ENCODE measurements at regions not wholly inside any gene's neighbourhood (a gene's known extent, or its start where the extent isn't known, plus 50 kb on each side); places are given as distances from the start of the nearest gene placed in this dataset.

DNA sequence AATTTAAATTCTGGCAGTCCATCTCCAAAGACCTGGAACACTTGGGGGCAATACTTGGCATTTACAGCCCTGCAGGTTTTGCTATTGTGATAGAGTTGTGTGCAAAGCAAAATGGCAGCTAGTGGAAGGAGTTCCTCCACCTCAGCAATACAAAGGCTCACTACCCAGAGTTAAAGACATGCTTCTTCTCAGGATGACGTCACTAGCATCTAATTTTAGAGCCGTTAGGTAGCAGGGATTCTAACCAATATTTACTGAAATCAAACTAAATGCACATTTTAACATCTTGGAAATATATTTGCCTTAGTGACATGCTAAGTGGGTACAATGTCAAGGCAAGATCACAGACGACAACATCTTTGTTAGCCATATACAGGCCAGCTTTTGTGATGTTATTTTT lies 261.6 kb downstream of the MAN2A1 start:
- Histone ChIP-seq H3K4me1 (no peaks in the 10 kb centered on the region), H3K4me3 (no peak overlapping the region), H3K27me3 (no peaks in the 10 kb centered on the region), H3K36me3 (no peaks in the 10 kb centered on the region), H3K27ac (no peak overlapping the region), H3K9me3 (no peaks in the 10 kb centered on the region)
- TF ChIP-seq CTCF (IDR thresholded peaks at IDR 0.05), result no peak
- no peak for DNase-seq
- ATAC-seq, result no peak
- intact Hi-C loops (cut with DNase I), result no loop called here

GRCh38 chr5:109951758-109952157 lies 262.0 kb downstream of the MAN2A1 start:
- DNase-seq (no peak), ATAC-seq (no peak)
- no peaks in the 10 kb centered on the region for H3K36me3 ChIP-seq
- no peak for TF ChIP-seq CTCF (IDR thresholded peaks at IDR 0.05)
- H3K9me3 ChIP-seq, result no peaks in the 10 kb centered on the region
- no peaks in the 10 kb centered on the region for H3K4me1 ChIP-seq
- H3K4me3 ChIP-seq, result no peak overlapping the region
- intact Hi-C loops (cut with DNase I), result no loop called here
- H3K27ac ChIP-seq, result no peak overlapping the region
- H3K27me3 ChIP-seq, result no peaks in the 10 kb centered on the region

- ATAC-seq, result no peak
These were observed 264.0 kb downstream of the MAN2A1 start for GRCh38 chr5:109953761-109954160.

GRCh38 chr5:109956884-109957283 lies 267.2 kb downstream of the MAN2A1 start:
- H3K27me3 ChIP-seq, result no peaks in the 10 kb centered on the region
- no peaks in the 10 kb centered on the region for H3K36me3 ChIP-seq
- ATAC-seq (no peak), DNase-seq (no peak)
- no peak for TF ChIP-seq CTCF (IDR thresholded peaks at IDR 0.05)
- H3K4me3 ChIP-seq, result no peak overlapping the region
- no peaks in the 10 kb centered on the region for H3K4me1 ChIP-seq
- intact Hi-C loops (cut with DNase I), result no loop called here
- no peaks in the 10 kb centered on the region for H3K9me3 ChIP-seq
- H3K27ac ChIP-seq, result no peak overlapping the region

More at GRCh38 chr5:109953761-109954160, 264.0 kb downstream of the MAN2A1 start:
- TF ChIP-seq CTCF (IDR thresholded peaks at IDR 0.05), result no peak
- Histone ChIP-seq H3K4me3 (no peak overlapping the region), H3K27ac (no peak overlapping the region), H3K4me1 (no peaks in the 10 kb centered on the region), H3K36me3 (no peaks in the 10 kb centered on the region), H3K9me3 (no peaks in the 10 kb centered on the region), H3K27me3 (no peaks in the 10 kb centered on the region)
- intact Hi-C loops (cut with DNase I), result no loop called here
- no peak for DNase-seq

GRCh38 chr5:109958082-109958481 lies 268.4 kb downstream of the MAN2A1 start:
- H3K36me3 ChIP-seq, result no peaks in the 10 kb centered on the region
- no peak overlapping the region for H3K4me3 ChIP-seq
- no peak overlapping the region for H3K27ac ChIP-seq
- no peaks in the 10 kb centered on the region for H3K27me3 ChIP-seq
- no peaks in the 10 kb centered on the region for H3K9me3 ChIP-seq
- intact Hi-C loops (cut with DNase I), result no loop called here
- H3K4me1 ChIP-seq, result no peaks in the 10 kb centered on the region
- DNase-seq, result no peak
- no peak for ATAC-seq
- no peak for TF ChIP-seq CTCF (IDR thresholded peaks at IDR 0.05)

GRCh38 chr5:109959652-109960051 lies 269.9 kb downstream of the MAN2A1 start:
- TF ChIP-seq CTCF (IDR thresholded peaks at IDR 0.05), result no peak
- intact Hi-C loops (cut with DNase I), result no loop called here
- DNase-seq, result no peak

More at GRCh38 chr5:109959652-109960051, 269.9 kb downstream of the MAN2A1 start:
- ATAC-seq, result no peak
- H3K27me3 ChIP-seq, result no peaks in the 10 kb centered on the region
- no peak overlapping the region for H3K27ac ChIP-seq
- H3K36me3 ChIP-seq, result no peaks in the 10 kb centered on the region
- H3K4me1 ChIP-seq, result no peaks in the 10 kb centered on the region
- H3K9me3 ChIP-seq, result no peaks in the 10 kb centered on the region
- no peak overlapping the region for H3K4me3 ChIP-seq
